Mammary epithelial cell (primary cell): ENCODE measurements at regions not wholly inside any gene's neighbourhood (a gene's known extent, or its start where the extent isn't known, plus 50 kb on each side); places are given as distances from the start of the nearest gene placed in this dataset.

Experiments used
- EZH2 ChIP-seq: IDR thresholded peaks from 2 replicates; pipeline ENCODE4 v1.6.1; 2012; ENCODE audit warnings: low read length, inconsistent platforms, borderline replicate concordance
- TF ChIP-seq, protein P1 (sequence below), 2 donors: IDR thresholded peaks in 1 of 2; conservative IDR thresholded peaks in 1 of 2; 2 replicates each; pipeline ENCODE4 v1.5.1; 2011 to 2012; ENCODE audit warnings: inconsistent platforms in 2 of 2, low read length in 2 of 2, mild to moderate bottlenecking in 2 of 2, control low read depth in 1 of 2, low read depth in 1 of 2; ENCODE audit not compliant: insufficient read depth in 1 of 2; ENCODE audit errors: extremely low read depth in 1 of 2

DNA sequence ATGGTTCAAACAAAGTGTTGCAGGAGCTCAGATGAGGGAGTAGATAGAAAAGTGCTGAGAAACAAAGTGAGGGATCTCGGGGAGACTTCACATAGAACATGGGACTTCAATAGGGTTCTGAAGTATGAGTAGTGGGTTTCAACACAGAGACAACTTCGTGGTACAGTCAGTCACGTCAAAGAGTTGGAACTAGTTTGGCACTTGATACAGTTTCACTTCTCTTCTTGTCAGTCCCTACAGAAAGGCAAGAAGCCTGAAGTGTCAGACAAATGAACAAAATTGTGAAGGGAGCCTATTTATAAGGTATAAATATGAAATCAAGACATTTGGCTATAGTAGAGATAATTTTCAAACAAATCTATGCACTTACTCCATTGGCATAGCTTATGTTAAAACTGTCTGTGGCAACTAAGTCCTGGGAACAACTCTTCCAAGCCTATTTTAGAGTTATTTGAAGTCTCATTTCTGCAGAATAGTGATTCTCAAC, 338.0 kb downstream of the TDRD15 start:
- TF ChIP-seq EZH2: no peak
- TF ChIP-seq, protein P1, sequence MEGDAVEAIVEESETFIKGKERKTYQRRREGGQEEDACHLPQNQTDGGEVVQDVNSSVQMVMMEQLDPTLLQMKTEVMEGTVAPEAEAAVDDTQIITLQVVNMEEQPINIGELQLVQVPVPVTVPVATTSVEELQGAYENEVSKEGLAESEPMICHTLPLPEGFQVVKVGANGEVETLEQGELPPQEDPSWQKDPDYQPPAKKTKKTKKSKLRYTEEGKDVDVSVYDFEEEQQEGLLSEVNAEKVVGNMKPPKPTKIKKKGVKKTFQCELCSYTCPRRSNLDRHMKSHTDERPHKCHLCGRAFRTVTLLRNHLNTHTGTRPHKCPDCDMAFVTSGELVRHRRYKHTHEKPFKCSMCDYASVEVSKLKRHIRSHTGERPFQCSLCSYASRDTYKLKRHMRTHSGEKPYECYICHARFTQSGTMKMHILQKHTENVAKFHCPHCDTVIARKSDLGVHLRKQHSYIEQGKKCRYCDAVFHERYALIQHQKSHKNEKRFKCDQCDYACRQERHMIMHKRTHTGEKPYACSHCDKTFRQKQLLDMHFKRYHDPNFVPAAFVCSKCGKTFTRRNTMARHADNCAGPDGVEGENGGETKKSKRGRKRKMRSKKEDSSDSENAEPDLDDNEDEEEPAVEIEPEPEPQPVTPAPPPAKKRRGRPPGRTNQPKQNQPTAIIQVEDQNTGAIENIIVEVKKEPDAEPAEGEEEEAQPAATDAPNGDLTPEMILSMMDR (conservative IDR thresholded peaks at IDR 0.05 in 1 of 2, IDR thresholded peaks at IDR 0.05 in 1 of 2; ENCODE audit: extremely low read depth in 1 of 2, insufficient read depth in 1 of 2, low read depth in 1 of 2, low read length in 2 of 2): no peak
